H9 (cell line): ENCODE measurements at regions not wholly inside any gene's neighbourhood (a gene's known extent, or its start where the extent isn't known, plus 50 kb on each side); places are given as distances from the start of the nearest gene placed in this dataset.

Source experiments
- DNase-seq: peaks from one replicate; pipeline ENCODE4 v3.0.0-alpha.2; 2017
- H2AFZ ChIP-seq: one replicate; pipeline ENCODE4 v1.6.1; 2013; ENCODE audit warnings: mild to moderate bottlenecking, low read length, control low read depth, moderate library complexity
- H2AK5ac ChIP-seq: 2 replicates; pipeline ENCODE4 v1.6.1; 2013; ENCODE audit warnings: low read length, control low read depth, mixed read lengths; ENCODE audit not compliant: insufficient read length
- H2BK120ac ChIP-seq: one replicate; pipeline ENCODE4 v1.6.1; 2013; ENCODE audit warnings: low read depth, mild to moderate bottlenecking, low read length, control low read depth, inconsistent platforms; ENCODE audit not compliant: poor library complexity, severe bottlenecking
- H2BK12ac ChIP-seq: 2 replicates; pipeline ENCODE4 v1.6.1; 2013; ENCODE audit warnings: low read length, control low read depth, mixed read lengths, low read depth; ENCODE audit not compliant: insufficient read length
- H2BK15ac ChIP-seq: 2 replicates; pipeline ENCODE4 v1.6.1; 2013; ENCODE audit warnings: low read depth, low read length, control low read depth
- H2BK20ac ChIP-seq: one replicate; pipeline ENCODE4 v1.6.1; 2013; ENCODE audit warnings: low read depth, mild to moderate bottlenecking, low read length, control low read depth, inconsistent platforms; ENCODE audit not compliant: poor library complexity, severe bottlenecking
- H2BK5ac ChIP-seq: 2 replicates; pipeline ENCODE4 v1.6.1; 2013; ENCODE audit warnings: low read length, control low read depth, mixed read lengths; ENCODE audit not compliant: insufficient read length
- H3K14ac ChIP-seq: 2 replicates; pipeline ENCODE4 v1.6.1; 2013; ENCODE audit warnings: low read length, control low read depth; ENCODE audit not compliant: insufficient read depth
- H3K18ac ChIP-seq: 2 replicates; pipeline ENCODE4 v1.6.1; 2013; ENCODE audit warnings: low read depth, mild to moderate bottlenecking, mixed read lengths, low read length, control low read depth; ENCODE audit not compliant: insufficient read length
- H3K23ac ChIP-seq: 2 replicates; pipeline ENCODE4 v1.6.1; 2013; ENCODE audit warnings: low read length, control low read depth, mixed read lengths, low read depth; ENCODE audit not compliant: insufficient read length
- H3K23me2 ChIP-seq: 2 replicates; pipeline ENCODE4 v1.6.1; 2013; ENCODE audit warnings: low read depth, mild to moderate bottlenecking, mixed read lengths, low read length, control low read depth; ENCODE audit not compliant: insufficient read length, poor library complexity, severe bottlenecking
- H3K27ac ChIP-seq: 2 replicates; pipeline ENCODE4 v1.5.1; 2013; ENCODE audit warnings: low read length, control low read depth, mixed read lengths, low read depth; ENCODE audit not compliant: insufficient read length
- H3K27me3 ChIP-seq: 2 replicates; pipeline ENCODE4 v1.6.1; 2013; ENCODE audit warnings: low read length, control low read depth, inconsistent platforms; ENCODE audit not compliant: insufficient read depth
- H3K4ac ChIP-seq: 2 replicates; pipeline ENCODE4 v1.6.1; 2013; ENCODE audit warnings: low read depth, mild to moderate bottlenecking, control low read depth, inconsistent platforms, low read length, moderate library complexity
- H3K4me1 ChIP-seq: 2 replicates; pipeline ENCODE4 v1.6.1; 2013; ENCODE audit warnings: low read length, control low read depth, inconsistent platforms; ENCODE audit not compliant: insufficient read depth
- H3K4me2 ChIP-seq: 2 replicates; pipeline ENCODE4 v1.6.1; 2013; ENCODE audit warnings: low read length, control low read depth, mixed read lengths; ENCODE audit not compliant: insufficient read length, insufficient read depth
- H3K56ac ChIP-seq: 2 replicates; pipeline ENCODE4 v1.6.1; 2013; ENCODE audit warnings: low read depth, mild to moderate bottlenecking, mixed read lengths, low read length, control low read depth; ENCODE audit not compliant: insufficient read length
- H3K79me1 ChIP-seq: 2 replicates; pipeline ENCODE4 v1.6.1; 2013; ENCODE audit warnings: low read depth, mild to moderate bottlenecking, moderate library complexity, low read length, control low read depth, inconsistent platforms; ENCODE audit not compliant: insufficient read depth, poor library complexity, severe bottlenecking
- H3K79me2 ChIP-seq: 2 replicates; pipeline ENCODE4 v1.6.1; 2013; ENCODE audit warnings: low read length, control low read depth, inconsistent platforms; ENCODE audit not compliant: insufficient read depth
- H3K9ac ChIP-seq: 2 replicates; pipeline ENCODE4 v1.6.1; 2013; ENCODE audit warnings: low read length, control low read depth, mixed read lengths; ENCODE audit not compliant: insufficient read length; ENCODE audit errors: extremely low read depth
- H3K9me3 ChIP-seq: one replicate; pipeline ENCODE4 v1.6.1; 2013; ENCODE audit warnings: low read depth, low read length, inconsistent platforms; ENCODE audit not compliant: control insufficient read depth
- H3T11ph ChIP-seq: one replicate; pipeline ENCODE4 v1.6.1; 2013; ENCODE audit warnings: mild to moderate bottlenecking, low read length, control low read depth, inconsistent platforms
- H4K20me1 ChIP-seq: one replicate; pipeline ENCODE4 v1.6.1; 2013; ENCODE audit not compliant: control insufficient read depth, insufficient read length, insufficient read depth
- H4K5ac ChIP-seq: 2 replicates; pipeline ENCODE4 v1.6.1; 2013; ENCODE audit warnings: low read depth, mild to moderate bottlenecking, mixed read lengths, low read length, control low read depth; ENCODE audit not compliant: insufficient read length
- H4K8ac ChIP-seq: replicated peaks from 2 replicates; pipeline ENCODE4 v1.6.1; 2013; ENCODE audit warnings: low read length, control low read depth, mixed read lengths, low read depth; ENCODE audit not compliant: insufficient read length
- H4K91ac ChIP-seq: 2 replicates; pipeline ENCODE4 v1.6.1; 2013; ENCODE audit warnings: low read depth, mild to moderate bottlenecking, moderate library complexity, mixed read lengths, low read length, control low read depth; ENCODE audit not compliant: insufficient read length
- H3K27ac Mint-ChIP-seq, 3 experiments: 2 replicates in 2 of 3; 3 replicates in 1 of 3; pipeline ENCODE4 v1.8.0; 2020 to 2021; ENCODE audit warnings: mixed read lengths in 3 of 3, mild to moderate bottlenecking in 1 of 3, moderate library complexity in 1 of 3
- H3K27me3 Mint-ChIP-seq: 2 replicates; pipeline ENCODE4 v1.8.0; 2021; ENCODE audit warnings: low read depth, mild to moderate bottlenecking, moderate library complexity, mixed read lengths
- H3K36me3 Mint-ChIP-seq, 3 experiments: 2 replicates in 2 of 3; 3 replicates in 1 of 3; pipeline ENCODE4 v1.8.0; 2020 to 2021; ENCODE audit warnings: low read depth in 3 of 3, mixed read lengths in 3 of 3; ENCODE audit not compliant: insufficient read depth in 1 of 3
- H3K4me1 Mint-ChIP-seq, 2 experiments: 2 replicates each; pipeline ENCODE4 v1.8.0; 2020; ENCODE audit warnings: mixed read lengths in 2 of 2
- H3K4me3 Mint-ChIP-seq, 2 experiments: 2 replicates in 1 of 2; 3 replicates in 1 of 2; pipeline ENCODE4 v1.8.0; 2020 to 2021; ENCODE audit warnings: mild to moderate bottlenecking in 2 of 2, mixed read lengths in 2 of 2, moderate library complexity in 1 of 2
- H3K9me3 Mint-ChIP-seq, 2 experiments: 2 replicates in 1 of 2; 3 replicates in 1 of 2; pipeline ENCODE4 v1.8.0; 2020; ENCODE audit warnings: mild to moderate bottlenecking in 2 of 2, mixed read lengths in 2 of 2, moderate library complexity in 1 of 2
- WGBS: extraction: QIAGEN DNeasy Blood & Tissue Kit; methylation state at CpG from one replicate; pipeline ENCODE4 v1.1.7; 2013; ENCODE audit warnings: missing lambda C conversion rate, low lambda C conversion rate, mixed read lengths; ENCODE audit not compliant: insufficient read length; ENCODE audit errors: extremely low coverage; 5-methylcytosine and 5-hydroxymethylcytosine counted together
- TF ChIP-seq, protein P1 (sequence below): fragments of 200-600 bp; sonication (generic); conservative IDR thresholded peaks from 3 replicates; pipeline ENCODE4 v1.8.0; 2021; ENCODE audit warnings: antibody characterized with exemption, mild to moderate bottlenecking

- H2BK12ac ChIP-seq, result no peak overlapping the region
- H3K27me3 ChIP-seq, result no peaks in the 10 kb centered on the region
- no peaks in the 10 kb centered on the region for H3K79me1 ChIP-seq
- H3K4me1 Mint-ChIP-seq, result peaks cover 23 to 26% of the 10 kb centered on the region in 2 experiments
- no peak overlapping the region for H2BK120ac ChIP-seq
- no peak overlapping the region for H3K4ac ChIP-seq
- H2BK15ac ChIP-seq, result no peak overlapping the region
- no peaks in the 10 kb centered on the region for H3K36me3 Mint-ChIP-seq
- no peak overlapping the region for H3K27ac ChIP-seq
- no peaks in the 10 kb centered on the region; the same call in 1 of the 2 replicates for H3K4me1 ChIP-seq
- H3K56ac ChIP-seq, result peak overlapping the region; percentile 73
- H3K27ac Mint-ChIP-seq, result no peak overlapping the region
- no peak overlapping the region for H2BK20ac ChIP-seq
- H3K9ac ChIP-seq, result no peak overlapping the region
- no peak overlapping the region for H2AK5ac ChIP-seq
- H3K23me2 ChIP-seq, result no peaks in the 10 kb centered on the region
- H3K9me3 ChIP-seq, result no peaks in the 10 kb centered on the region
- no peak overlapping the region for H3K18ac ChIP-seq
- no peak overlapping the region for H4K5ac ChIP-seq
- H4K8ac ChIP-seq, result no peak overlapping the region
- H3K4me3 Mint-ChIP-seq, result no peak overlapping the region
- H4K91ac ChIP-seq, result no peak overlapping the region
- no peak overlapping the region for H2BK5ac ChIP-seq
- no CpG with 5 or more reads among the region's 4 CpGs for WGBS
- no peaks in the 10 kb centered on the region for H3K79me2 ChIP-seq
- no peak overlapping the region for H3K23ac ChIP-seq
- TF ChIP-seq, protein P1, sequence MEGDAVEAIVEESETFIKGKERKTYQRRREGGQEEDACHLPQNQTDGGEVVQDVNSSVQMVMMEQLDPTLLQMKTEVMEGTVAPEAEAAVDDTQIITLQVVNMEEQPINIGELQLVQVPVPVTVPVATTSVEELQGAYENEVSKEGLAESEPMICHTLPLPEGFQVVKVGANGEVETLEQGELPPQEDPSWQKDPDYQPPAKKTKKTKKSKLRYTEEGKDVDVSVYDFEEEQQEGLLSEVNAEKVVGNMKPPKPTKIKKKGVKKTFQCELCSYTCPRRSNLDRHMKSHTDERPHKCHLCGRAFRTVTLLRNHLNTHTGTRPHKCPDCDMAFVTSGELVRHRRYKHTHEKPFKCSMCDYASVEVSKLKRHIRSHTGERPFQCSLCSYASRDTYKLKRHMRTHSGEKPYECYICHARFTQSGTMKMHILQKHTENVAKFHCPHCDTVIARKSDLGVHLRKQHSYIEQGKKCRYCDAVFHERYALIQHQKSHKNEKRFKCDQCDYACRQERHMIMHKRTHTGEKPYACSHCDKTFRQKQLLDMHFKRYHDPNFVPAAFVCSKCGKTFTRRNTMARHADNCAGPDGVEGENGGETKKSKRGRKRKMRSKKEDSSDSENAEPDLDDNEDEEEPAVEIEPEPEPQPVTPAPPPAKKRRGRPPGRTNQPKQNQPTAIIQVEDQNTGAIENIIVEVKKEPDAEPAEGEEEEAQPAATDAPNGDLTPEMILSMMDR, result no peak
- H4K20me1 ChIP-seq, result no peaks in the 10 kb centered on the region
- no peak for DNase-seq
- no peak overlapping the region for H3K14ac ChIP-seq
- H3T11ph ChIP-seq, result no peak overlapping the region
- H2AFZ ChIP-seq, result no peak overlapping the region
- H3K9me3 Mint-ChIP-seq, result no peaks in the 10 kb centered on the region
- H3K4me2 ChIP-seq, result no peak overlapping the region
- H3K27me3 Mint-ChIP-seq, result no peaks in the 10 kb centered on the region; the same call in 1 of the 2 replicates
Measured at GRCh38 chr6:113651120-113651519, 206.0 kb upstream of the MARCKS start.
